M059J (cell line): ENCODE measurements at regions not wholly inside any gene's neighbourhood (a gene's known extent, or its start where the extent isn't known, plus 50 kb on each side); places are given as distances from the start of the nearest gene placed in this dataset.

Experiments
- DNase-seq: peaks from one replicate; pipeline ENCODE4 v3.0.0-alpha.2; 2012; ENCODE audit warnings: low read depth

DNA sequence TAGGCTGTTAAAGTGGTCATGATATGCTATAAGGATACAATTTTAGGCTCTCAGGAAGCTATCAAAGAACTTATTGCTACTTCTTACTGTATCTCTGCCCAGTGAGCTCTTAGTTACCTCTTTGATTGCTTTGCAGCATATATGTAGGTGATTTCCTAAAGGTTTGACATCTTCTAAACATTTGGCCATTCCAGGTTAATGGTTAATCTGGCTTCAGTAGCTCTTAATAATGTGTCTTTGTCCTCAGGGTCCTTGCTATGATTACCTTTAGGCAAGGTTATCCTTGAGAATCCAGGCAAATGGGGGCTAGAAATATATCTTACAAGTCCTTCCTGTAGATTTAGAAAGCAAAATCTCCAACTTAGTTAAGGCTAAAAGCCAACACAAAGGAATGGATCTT is 575.4 kb downstream of the TFAP2B start:
- no peak for DNase-seq

- no peak for DNase-seq
Measured at GRCh38 chr6:51396583-51396982, 577.9 kb downstream of the TFAP2B start.

GRCh38 chr6:51398064-51398705 is 579.5 kb downstream of the TFAP2B start:
- DNase-seq: peak; percentile 85

- DNase-seq: peak; percentile 42
Measured at GRCh38 chr6:51398793-51399192, 580.1 kb downstream of the TFAP2B start.

DNA sequence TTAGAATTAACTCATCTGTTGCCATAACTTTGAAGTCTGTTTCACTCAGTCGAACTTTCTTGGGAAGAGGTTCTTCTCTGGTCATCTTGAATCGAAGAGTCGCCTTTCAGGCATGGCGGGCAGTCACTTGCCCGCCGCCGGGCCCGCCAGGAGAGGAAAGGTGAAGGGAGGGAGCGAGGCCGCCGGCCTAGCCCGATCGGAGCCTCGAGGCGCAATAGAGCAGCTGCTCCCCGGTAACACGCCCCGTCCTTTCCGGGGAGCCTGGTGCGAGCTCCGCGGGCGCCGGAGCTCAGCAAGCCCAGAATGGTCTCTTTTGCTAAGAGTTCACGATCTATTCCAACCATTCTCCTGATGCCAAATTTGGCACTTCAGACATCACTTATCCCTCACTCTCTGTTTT is 591.8 kb downstream of the TFAP2B start:
- no peak for DNase-seq

DNA sequence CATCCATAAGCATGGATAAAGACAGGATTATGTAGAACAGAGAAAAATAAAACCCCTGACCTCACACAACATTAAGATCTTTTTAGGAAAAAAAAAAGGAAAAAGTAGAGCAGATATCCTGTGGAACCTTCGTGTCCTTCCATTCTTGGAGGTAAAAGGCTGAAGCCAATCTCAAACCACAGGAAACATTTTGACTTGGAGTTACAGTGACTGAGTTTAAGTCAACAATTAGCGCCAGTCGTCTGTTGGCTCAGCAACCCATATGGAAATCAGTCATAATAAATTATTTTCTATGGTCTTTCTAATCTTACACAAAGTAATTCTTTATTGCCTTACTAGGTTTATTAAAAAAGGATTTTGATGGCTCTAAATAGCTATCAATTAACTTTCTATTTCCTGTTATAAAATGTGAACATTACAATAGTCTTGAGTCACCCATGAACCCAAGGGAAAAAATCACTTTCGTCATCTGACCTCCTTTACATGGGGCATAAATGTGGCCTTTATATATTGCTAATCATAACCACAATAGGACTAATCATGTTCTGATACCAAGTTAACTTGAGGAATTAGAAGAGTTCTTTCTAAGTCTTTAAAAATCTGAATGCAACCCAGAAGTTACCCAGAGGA is 592.9 kb downstream of the TFAP2B start:
- DNase-seq: peak; percentile 18

- no peak for DNase-seq
Measured at GRCh38 chr6:51414361-51414760, 595.7 kb downstream of the TFAP2B start.

DNA sequence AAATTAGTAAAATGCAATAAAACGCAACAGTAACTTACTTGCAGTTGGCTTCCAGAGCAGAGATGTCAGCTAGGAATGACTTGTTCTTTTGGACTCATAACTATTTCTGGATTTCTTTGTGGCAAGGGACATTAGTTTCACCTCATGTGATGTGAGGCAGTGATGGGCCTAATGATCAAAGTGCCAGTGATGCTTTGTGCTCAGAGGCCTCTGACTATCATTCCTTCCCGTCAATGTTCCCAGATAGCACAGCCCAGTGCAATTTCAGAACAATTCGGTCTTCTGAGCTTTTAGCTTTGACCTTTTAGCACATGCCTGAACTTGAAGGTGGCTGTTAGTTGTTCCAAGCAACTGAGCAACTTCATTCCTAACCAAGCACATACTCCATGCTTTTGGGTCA is 596.8 kb downstream of the TFAP2B start:
- no peak for DNase-seq

- no peak for DNase-seq
Measured at GRCh38 chr6:51429017-51429712, 610.5 kb downstream of the TFAP2B start.

DNA sequence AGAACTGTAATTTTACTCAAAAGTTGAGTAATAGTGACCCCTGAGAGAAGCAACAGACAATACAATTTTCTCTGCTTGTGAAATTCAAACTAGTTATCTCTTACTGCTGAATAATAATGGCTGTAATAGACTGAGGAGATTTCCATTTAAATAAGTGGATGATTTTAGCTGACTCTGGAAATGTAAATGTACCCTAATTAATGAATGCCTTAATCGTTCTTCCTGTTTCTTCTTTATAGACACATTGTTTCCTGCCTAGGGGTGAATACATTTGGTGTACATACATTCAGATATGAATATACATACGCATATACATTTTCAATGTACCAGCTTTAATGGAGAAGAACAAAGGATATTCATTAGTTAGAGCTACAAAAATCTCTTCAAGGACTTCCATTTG is 611.9 kb downstream of the TFAP2B start:
- DNase-seq: no peak

GRCh38 chr6:51432481-51432880 is 613.8 kb downstream of the TFAP2B start:
- peak; percentile 20 for DNase-seq

GRCh38 chr6:51450248-51450957 is 631.7 kb downstream of the TFAP2B start:
- DNase-seq: no peak

- DNase-seq: no peak
Measured at GRCh38 chr6:51450958-51451357, 632.3 kb downstream of the TFAP2B start.

- no peak for DNase-seq
Measured at GRCh38 chr6:51456282-51456681, 631.1 kb downstream of the PKHD1 start.

DNA sequence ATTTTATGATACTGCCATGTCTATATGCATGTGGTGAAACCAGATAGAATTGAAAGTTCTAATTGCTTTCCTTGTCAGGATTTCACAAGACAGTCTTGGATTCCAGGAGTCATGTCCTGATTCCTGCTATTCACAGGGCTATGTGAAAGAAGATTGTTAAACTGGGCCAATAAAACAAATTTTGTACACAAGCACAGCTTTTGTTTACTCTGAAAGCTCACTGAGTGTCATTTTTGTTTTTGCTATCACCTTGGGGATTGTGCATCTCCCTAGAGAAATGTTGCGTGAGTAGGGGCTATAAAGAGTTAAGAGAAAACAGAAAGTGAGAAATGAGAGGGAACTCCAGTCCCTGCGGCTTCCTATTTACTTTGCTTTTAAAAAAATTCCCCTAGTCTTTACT is 627.5 kb downstream of the PKHD1 start:
- peak; percentile 7 for DNase-seq

- no peak for DNase-seq
Measured at GRCh38 chr6:51462896-51463295, 624.5 kb downstream of the PKHD1 start.

DNA sequence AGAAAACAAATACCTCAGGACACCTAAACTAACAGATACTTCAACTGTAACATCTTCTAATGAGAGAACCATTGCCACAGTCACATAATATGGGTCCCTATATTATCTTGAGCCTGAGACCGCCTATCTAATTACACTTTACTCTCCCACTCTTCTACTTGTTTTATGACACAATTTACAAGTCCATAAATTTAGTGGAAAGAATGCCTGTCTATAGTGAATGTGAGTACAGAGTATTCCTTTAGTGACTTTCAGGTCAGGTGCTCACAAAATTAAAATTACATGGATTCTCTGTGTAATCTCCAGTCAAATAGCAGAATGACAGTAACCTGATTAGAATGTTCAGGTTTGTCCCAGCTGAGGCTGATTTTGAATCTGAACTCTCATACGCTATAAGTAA is 624.1 kb downstream of the PKHD1 start:
- no peak for DNase-seq

DNA sequence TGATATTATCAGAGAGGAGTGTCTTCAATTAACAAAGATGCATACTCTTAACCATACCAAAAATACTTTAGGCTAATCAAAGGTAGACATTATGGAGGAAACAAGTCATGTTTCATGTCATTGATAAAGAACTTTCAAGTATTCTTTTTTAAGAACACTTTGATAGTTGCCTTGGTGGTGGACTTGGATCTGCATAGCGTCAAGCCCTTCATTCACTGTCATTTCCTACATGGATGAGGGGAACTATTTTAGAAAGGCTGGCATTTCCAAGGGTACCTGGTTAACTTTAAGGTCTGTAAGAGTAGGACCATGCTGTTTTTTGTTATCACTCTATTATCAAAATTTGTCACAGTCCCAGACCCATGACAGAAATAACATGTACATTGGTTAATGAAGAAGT is 622.5 kb downstream of the PKHD1 start:
- DNase-seq: no peak

- no peak for DNase-seq
Measured at GRCh38 chr6:51466427-51466826, 621.0 kb downstream of the PKHD1 start.

- no peak for DNase-seq
Measured at GRCh38 chr6:51467231-51467952, 620.0 kb downstream of the PKHD1 start.

DNA sequence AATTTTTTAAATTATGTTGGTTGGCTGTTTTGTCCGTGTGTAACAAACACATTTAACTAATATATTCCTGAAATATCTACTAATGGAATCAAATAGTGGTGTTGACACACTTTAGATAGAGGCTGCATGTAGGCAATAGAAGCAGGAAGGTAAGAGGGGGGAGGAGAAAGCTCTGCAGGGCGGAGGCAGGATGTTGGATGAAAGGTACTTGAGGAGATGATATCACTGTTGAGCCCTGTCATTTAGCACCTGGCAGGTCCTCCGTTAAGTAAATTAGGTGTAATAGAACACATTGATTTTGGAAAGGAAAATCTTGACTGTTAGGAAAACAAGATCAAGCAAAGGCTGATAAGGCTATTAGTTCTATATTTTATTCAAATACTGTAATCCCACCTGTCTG is 618.7 kb downstream of the PKHD1 start:
- no peak for DNase-seq
